HG03108 (cell line): ENCODE measurements at regions not wholly inside any gene's neighbourhood (a gene's known extent, or its start where the extent isn't known, plus 50 kb on each side); places are given as distances from the start of the nearest gene placed in this dataset.
"Not testable (repeated sequence)": the region's sequence is repeated elsewhere in the genome, so short reads cannot be mapped to it uniquely, and the experiment has no call there.

Source experiments
- ATAC-seq: cut with Tn5 transposase; IDR thresholded peaks from one replicate; pipeline ENCODE4 v1.9.1; 2021; ENCODE audit warnings: moderate library complexity; ENCODE audit not compliant: unreplicated experiment

DNA sequence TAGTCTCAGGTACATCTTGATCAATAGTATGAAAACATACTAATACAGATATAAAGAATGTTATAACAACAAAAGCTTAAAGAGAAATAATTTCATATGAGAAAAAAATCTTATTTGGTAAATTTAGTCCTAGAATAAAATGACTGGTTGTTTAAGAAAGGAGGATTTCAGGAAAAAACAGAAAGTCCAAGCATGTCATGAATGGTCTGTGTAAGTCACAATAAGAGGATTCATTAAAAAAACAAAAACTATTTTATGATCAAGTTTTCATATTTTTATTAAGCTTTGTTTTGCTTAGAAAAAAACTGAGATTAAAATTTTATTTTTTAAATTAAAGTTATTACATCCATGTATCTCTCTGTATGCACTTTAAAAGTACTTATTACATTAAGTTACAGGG is 353.9 kb upstream of the SPHKAP start:
- ATAC-seq, result no peak

DNA sequence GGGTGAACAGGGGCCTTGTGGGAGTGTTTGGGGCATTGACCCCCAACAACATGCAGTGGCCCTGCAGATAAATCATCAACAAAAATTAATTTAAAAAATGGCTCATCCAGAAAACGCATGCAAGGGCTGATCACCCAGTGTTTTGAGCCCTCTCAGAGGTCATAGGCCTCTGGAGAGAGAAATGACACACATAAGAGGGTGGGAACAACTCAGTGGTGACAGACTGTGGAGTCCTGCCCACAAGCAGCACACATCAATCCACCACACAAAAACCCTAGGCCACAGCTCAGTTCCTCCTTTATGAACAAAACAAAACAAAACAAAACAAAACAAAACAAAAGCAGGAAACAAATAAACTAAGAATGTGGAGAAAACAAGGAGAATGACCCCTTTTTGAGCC is 351.7 kb upstream of the SPHKAP start:
- ATAC-seq, result no peak

DNA sequence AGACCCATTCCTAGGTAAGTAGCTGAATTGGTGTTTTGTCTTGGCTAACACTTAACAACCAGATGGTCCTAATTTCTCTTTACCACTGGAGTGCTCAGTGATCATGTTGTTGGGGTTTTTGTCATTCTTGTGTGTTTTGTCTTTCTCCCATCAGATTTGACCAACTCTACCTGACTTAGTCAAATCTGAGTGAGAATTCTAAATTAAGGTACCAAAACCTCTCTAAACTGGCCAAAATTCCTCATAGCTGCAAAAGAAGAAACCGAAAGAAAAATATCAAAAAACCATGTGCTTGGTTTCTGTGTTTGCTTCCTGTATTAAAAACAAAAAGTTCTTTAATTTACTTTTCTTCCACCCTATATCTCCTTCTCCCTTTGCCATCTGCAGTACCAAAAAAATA is 350.7 kb upstream of the SPHKAP start:
- no peak for ATAC-seq

DNA sequence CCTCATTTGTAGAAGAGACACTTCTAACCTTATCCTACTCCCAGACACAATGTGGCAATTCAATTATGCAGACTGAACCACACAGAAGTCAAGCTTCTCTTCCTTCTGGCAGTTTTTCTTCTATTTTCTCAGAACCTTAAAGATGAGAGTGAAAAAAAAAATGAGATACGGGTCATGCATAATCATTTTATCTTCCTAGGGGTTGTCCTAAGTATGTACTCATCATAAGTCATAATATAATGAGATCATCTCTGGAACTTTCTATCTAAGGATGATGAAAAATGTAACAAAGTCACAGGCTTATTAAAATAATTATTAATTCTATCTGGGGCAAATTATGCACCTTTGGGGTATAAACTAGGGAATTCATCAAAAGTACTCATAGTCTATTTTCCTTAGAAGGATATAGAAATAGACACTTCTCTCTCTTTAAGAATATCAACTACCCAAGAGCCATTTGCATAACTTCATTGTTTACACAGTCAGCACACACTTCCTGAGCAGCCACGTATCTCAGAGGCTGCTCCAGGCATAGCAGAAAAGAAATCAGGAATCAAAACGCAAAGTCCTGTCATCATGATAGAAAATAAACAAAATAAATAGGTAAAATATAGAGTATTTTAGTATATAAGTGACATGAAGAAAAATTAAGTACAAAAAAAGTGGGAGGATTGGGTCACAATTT is 345.9 kb upstream of the SPHKAP start:
- no peak for ATAC-seq

DNA sequence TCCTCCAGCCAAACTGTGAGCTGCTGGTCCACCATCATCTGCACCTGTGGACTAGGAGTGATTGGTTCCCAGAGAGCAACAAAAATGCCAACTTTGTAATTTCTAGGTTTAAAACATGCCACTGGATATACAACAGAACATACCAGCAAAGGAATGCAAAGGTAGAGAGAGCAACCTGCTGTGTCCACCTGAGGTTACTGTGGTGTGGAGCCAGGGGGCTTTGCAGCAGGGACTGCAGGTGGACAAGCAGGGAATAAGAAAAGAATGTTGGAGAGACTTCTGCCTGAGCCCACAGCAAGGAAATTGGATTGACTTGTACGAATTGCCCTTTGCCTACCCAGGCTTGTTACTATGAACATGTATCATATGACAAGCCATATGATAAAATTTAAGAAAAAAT is 345.2 kb upstream of the SPHKAP start:
- no peak for ATAC-seq

DNA sequence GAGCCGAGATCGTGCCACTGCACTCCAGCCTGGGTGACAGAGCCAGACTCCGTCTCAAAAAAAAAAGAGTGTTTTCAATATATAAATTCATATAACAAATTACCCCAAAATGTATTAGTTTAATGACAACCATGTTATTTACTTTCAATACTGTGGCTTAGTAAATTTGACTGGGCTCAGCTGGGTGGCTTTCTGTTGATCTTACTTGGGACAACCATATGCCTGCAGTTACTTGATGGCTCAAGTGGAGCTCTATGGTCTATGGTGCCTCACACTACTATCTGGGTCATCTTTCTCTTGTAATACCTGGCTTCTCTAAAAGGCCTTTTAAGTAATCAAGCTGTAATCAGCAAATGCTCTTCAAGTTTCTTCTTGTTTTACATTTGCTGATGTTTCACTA is 341.5 kb upstream of the SPHKAP start:
- ATAC-seq, result no peak

DNA sequence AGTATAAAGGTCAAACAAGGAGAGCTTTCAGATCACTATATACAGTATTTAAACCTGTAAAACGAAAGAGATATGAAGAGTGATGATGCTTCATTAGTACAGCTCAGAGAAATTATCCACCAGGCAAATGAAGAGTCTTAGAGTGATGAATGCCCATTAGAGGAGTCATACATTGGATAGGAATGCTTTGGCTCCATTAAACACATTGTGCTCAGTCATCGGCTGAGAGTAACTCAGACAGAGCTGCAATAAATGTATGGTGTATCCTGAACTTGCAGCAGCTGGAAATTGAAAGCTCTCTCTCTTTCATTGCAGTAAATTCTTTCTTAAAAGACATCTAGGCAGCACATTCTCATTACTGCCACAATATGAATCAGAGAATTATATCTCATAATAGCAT is 340.8 kb upstream of the SPHKAP start:
- no peak for ATAC-seq

DNA sequence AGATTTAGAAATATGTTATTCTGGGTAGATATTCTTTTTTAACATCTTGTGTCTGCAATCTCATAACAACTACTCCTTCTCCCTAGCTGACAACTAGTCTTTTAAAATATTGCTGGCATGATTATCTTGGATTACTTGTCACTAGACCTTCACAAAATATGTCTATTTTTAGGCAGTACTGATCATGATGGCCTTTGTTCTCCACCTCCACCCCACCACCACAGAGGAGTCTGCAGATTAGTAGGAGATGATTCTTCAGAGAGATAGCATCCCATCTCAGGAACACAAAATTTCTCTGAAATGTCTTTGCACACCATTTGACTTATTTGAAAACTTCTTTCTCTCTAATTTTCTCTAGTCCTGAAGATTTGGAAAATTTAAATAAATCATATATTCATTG is 338.1 kb upstream of the SPHKAP start:
- no peak for ATAC-seq

DNA sequence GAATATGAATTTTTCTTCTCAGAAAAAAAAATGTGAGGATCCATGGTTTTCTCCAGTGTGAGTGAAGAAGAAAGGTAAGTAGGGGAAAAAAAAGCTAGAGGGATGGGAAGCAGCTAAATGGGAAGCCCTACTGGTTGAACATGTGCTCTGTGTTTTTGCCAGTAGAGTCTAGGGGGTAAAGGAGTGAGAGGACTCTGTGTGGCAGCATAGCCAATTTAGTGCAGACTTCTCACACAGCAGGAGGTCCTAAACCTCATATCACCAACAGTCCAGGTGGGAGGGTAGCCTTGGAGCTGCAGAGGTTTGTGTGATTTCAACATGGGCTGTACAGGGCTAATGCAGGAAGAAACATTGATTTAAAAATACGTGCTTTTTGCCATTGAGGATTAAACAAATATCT is 334.5 kb upstream of the SPHKAP start:
- no peak for ATAC-seq

DNA sequence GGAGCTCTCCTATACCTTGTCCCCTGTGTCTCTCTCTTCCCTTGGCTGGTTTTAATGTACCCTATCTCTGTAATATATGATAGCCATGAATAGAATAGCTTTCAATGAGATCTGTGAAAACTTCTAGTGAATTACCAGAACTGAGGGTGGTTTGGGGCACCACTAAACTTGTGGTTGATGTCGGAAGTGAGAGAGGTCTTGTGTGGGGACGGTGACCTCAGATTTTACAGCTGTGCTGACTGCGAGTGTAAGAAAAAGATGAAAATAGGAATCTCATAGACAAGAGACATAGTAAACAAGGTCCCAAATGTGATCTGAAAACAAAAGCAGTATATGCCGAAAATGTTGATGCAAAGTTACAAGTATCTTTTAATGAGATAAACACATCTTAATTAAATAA is 332.0 kb upstream of the SPHKAP start:
- ATAC-seq, result not testable (repeated sequence)

DNA sequence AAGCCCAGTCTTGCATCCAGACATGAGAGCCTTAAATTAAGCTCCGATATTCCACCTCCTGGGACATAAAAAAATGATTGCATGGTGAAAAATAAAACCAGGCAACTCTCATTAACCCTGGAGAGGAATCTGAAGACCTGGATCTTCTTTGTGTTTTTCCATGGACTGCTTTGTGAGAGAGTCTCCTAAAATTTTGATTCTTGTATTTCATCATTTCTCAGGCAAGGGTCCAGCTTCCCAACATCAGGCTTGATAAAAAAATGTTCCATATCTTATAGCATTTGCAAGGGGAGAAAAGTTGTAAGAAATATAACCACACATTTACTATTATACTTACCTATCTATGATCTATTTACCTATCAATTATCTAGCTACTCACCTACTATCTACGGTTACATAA is 327.5 kb upstream of the SPHKAP start:
- no peak for ATAC-seq

DNA sequence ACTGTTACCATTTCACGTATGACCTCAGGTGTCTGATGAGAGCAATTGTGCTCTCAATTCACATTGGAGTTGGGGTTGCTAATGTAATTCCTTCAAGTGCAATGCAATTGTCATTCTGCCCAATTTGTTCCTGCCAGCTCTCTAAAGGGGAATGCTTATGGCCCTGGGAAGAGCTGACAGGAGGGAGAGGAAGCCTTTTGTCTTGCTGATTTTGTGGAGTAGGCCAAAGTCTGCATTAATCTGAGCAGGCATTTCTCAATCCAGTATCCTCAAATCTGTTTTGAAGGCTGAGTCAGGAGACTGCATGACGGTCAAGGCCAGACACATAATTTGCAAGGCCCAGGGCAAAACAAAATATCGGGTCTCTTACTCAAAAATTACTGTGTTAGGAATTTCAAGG is 326.4 kb upstream of the SPHKAP start:
- ATAC-seq, result no peak

DNA sequence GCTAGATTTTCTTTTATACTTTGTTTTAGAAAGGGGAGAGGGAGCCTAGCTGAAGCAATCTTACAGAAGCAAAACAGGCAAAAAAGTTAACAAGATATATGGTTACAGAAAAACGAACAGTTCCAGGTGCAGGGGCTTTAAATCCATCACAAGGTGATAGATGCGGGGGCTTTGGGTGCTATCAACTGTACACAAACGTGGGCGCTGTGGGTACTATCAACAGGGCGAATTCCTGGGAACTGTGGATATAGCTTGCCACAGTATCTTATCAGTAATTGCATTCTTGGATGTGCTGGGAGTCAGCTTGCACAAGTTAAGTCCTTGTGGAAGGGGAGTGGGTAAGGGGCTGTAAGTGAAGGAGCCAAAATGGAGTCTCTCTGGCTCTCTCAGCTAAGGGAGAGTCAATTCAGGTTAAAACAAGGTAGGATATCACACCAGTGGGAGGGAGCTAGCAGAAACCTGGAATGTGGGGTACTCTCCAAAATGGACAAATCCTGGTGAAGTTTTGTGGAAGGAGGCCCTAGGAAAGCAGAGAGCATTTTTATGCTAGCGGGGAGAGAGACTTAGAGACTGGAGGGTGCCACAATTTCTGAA is 325.8 kb upstream of the SPHKAP start:
- no peak for ATAC-seq

DNA sequence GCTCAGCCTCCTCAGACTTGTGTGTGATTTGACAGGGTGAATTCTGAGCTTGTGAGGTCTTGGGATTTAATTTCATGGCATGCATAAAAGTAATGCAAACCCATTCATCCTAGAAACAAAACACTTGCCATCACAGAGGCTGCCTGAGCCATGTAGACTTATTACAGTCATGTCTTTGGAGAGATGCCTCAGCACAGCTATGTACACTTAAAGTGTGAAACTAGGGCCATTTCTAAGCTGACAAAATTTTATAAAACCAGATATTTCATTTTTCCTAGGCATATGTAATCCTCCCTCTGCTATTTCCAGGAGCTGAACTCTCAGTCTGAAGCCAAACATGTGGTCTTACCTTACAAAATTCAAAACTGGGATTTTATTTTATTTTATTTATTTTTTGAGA is 322.2 kb upstream of the SPHKAP start:
- ATAC-seq, result no peak

DNA sequence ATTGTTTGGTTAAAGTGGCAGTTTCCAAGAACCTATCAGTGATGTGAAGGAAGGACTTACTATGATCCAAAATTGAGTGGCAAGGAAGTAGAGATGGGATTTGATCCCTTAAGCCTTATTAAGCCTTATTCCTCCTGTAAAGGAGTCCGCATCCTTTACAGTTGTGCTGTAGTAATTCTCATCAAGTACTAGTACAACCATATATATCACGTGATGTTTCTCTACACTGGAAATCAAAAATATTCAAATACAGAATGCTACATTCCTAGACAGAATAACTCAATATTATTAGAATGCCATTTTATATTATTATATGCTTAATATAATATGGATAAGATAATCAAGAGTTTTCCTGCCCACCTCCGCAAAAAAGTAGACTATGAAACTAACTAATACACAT is 312.4 kb upstream of the SPHKAP start:
- ATAC-seq, result no peak

DNA sequence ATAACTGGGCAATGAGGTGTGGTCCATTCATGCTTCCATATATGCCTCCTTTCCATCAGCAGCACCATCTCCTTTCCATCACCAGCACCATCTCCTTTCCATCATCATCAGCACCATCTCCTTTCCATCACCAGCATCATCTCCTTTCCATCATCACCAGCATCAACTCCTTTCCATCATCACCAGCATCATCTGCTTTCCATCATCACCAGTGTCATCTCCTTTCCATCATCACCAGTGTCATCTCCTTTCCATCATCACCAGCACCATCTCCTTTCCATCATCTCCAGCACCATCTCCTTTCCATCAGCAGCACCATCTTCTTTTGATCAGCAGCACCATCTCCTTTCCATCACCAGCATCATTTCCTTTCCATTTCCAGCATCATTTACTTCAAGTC is 297.5 kb upstream of the SPHKAP start:
- no peak for ATAC-seq

DNA sequence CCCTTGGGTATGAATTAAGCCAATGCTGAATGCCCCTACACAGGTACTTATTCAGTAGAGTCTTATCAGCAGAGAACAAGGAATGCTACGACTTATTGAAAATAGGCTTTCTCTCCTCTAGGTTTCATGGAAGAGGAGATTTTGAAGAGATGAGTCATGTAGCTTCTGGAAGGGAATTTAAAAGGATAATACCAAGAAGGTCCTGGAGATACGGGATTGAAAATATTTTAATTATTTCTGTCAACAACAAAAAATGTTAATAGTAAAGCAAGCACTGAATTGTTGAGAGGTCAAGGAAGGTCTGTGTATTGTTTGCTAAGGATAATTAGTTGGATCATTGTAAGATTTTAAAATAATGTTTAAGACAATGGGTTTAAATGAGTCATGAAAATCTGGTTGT is 293.0 kb upstream of the SPHKAP start:
- no peak for ATAC-seq

DNA sequence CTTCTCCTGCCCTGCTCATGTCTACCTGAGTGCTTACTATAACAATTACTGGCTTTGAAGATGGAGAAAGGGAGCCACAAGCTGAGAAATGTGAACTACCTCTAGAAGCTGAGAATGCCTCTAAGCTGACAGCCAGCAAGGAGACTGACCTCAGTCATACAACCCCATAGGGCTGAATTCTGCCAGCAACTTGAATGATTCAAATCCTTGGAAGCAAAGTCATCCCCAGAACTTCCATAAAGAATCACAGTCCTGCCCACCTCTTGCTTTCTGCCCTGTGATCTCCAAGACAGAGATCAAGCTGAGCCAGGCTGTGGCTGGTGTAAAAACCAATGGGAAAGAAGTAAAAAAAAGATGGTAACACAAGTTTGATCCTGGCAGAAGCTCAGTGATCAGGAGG is 288.2 kb upstream of the SPHKAP start:
- ATAC-seq, result no peak

DNA sequence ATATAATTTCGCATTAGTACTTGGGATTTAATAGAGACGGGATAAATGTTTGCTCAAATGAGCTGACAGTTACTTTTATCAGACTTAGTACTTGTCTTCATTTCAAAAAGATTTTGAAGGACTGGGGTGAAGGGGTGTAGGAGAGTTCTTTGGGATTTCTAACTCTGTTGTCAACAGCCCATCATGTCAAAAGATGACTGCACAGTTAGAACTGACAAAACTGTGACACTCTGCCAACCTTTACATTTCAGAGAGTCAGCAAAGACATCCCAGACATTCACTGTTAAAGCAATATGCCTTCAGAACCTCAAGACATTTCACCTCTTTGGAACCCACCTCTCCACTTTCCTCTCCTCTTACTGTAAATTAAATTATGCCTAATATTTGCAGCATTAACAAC is 285.4 kb upstream of the SPHKAP start:
- no peak for ATAC-seq

DNA sequence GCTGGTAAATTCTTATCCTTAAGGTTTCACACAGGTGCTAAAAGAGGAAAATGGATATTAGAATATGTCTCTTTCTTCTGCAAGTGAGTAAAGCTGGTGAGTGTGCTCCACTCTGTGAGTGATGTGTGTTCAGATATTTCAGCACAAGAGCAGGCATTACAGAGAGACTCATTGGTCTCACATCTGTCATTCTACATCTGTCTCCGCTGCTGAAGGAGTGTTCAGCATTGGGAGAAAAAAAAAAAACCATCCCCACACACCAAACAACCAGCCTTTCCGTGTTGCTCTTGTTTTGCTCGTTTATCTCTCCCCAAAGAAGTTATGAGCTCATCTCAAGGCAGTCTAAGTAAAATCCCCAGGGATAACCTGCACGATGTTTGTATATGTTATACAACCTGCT is 283.9 kb upstream of the SPHKAP start:
- ATAC-seq, result no peak

DNA sequence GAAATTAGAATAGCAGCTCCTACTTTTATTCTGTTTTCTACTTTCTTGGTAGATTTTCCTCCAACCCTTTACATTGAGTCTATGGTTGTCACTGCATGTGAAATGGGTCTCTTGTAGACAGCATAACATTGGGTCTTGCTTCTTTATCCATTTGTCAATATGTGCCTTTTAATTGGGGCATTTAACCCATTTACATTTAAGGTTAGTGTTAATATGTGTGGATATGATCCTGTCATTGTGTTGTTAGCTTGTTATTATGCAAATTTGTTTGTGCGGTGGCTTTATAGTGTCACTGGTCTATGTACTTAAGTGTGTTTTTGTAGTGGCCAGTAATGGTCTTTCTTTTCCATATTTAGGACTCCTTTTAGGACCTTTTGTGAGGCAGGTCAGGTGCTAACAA is 276.9 kb upstream of the SPHKAP start:
- no peak for ATAC-seq

DNA sequence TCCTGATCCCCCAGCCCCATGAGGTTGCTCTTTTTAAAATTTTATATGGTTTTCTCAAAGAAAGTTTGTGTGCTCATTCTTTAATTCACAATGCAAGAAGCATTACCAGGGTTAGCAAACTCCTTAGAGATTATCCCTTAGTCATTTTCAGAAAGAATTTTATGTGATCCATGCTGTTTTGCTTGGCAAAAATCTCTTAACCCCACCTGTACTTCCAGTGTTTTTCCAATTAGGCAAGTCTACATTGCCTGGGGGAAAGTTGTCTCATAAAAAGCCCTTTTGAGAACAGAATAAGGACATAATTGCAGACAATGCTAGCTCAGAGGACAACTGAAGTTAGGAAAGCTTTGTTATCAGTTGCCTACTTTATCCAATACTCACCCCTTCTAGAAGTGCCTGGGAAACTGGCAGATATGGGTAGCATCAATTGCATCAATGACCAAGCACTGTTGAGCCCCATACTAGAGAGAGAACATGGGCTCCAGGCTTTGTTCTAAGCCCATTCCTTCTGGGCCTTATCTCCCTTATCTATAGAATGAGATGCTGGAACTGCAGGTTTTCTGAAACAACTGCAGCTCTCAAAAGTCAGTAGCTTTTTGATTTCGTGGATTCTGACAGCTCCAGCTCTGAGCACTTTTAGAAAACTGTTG is 265.9 kb upstream of the SPHKAP start:
- ATAC-seq, result no peak

DNA sequence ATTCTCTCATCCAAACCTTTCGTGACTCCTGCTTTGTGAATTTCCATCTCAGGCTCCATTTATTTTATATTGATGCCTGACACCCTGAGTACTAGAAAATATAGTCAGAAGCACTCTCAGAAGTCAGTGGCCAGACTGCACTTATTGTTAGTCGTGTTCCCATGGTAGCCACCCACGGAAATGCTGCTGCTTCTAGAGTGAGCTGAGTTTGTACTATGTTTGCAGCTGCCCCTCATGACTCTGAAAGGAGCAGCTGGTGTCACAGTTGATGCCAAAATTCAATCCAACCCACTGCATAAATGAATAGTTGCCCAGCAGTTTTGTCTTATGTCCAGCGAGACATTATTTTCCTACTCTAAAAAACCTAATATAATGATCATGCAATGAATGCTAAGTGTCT is 265.2 kb upstream of the SPHKAP start:
- ATAC-seq, result no peak
